NCI-H2196 treated with DMSO at 0.1 percent for 48 hours (cell line): ENCODE measurements at regions not wholly inside any gene's neighbourhood (a gene's known extent, or its start where the extent isn't known, plus 50 kb on each side); places are given as distances from the start of the nearest gene placed in this dataset.
"Not testable (repeated sequence)": the region's sequence is repeated elsewhere in the genome, so short reads cannot be mapped to it uniquely, and the experiment has no call there.

Experiments used
- DNase-seq: peaks from one replicate; lab custom pipeline; 2025; ENCODE audit not compliant: unreplicated experiment; lab: John Stamatoyannopoulos, UW

GRCh38 chr12:5096241-5096924, 52.7 kb downstream of the KCNA5 start:
- DNase-seq, result no peak

- no peak for DNase-seq
These were observed 54.1 kb downstream of the KCNA5 start for GRCh38 chr12:5097786-5098185.

- no peak for DNase-seq
These were observed 55.5 kb downstream of the KCNA5 start for GRCh38 chr12:5099136-5099535.

- no peak for DNase-seq
These were observed 55.9 kb downstream of the KCNA5 start for GRCh38 chr12:5099591-5099990.

DNA sequence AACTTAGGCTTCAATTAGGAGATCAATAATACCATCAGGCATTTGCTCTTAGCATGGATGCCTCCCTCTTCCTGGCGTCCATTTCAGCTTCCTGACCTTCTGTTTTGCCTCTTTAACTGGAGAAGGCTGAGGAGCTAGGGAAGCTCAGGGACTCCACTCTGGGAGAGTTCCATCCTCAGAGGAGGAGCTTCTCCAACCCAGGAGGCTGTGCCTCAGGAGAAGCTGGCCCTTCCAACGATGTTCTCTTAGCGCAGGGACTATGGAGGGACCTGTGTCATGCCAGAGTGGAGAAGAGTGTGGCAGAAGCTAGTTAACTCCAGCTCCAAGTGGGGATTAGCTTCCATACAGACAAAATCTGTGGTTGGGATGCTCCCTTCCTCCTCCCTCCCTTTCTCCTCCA, 58.0 kb downstream of the KCNA5 start:
- no peak for DNase-seq

DNA sequence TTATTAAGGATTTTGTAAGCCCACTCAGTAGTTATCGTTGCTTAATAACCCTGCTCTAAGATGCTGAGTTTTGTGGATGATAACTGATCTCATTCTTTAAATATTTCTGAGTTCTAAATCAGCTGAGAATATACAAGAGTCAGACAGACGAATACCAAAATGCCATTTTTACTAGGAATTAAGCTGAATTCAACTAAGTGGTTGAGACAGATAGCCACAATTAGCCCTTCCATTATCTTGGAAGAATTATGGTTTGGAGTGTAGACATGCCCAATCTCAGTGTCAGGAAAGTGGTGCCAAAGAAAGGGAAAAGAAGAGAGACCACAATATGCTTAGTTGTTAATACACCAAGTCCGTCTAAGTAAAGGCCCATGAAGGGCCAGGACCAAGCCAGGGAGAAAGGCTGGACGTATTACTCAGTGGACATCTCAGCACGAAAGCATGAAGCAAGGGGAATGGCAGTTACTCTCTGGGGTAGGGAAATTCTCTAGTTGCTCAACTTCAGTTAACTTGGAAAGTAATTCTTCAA, 58.6 kb downstream of the KCNA5 start:
- no peak for DNase-seq

DNA sequence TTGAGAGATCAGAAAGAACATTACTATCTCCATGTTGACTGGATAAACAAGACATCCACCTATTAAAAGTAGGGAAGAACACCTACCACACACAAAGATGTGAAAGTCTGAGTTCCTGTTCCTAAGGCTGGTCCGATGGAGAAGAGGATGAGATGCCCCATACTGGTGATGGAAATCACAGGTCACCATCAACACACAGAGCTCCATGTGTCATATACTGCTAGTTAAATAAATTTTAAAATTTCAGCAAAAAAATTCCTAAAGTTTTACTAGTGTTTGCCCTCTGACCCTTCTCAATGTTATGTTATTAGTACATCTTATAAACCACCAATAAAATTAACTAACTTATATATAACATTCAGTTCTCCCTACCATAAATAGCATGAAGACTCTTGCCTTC, 59.1 kb downstream of the KCNA5 start:
- DNase-seq, result no peak

- no peak for DNase-seq
These were observed 66.7 kb downstream of the KCNA5 start for GRCh38 chr12:5110345-5110744.

DNA sequence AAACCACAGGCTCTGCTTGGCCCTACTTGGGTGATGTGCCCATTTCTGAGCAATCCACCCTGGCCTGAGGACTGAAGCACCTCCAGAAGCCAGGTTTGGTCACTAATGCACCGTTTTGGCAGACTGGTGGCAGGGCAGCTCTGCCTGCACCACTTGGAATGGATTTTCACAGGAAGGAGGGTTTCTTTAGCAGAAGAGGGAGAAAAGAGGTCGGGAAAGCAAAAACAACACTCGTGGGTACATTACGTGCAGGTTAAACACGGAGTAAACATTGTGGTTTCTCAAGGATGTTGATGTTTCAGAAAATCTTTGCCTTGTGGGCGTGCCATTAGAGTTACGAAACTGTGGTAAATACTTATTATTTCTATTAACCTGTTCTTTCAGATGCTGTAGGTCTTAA, 70.8 kb downstream of the KCNA5 start:
- no peak for DNase-seq

DNA sequence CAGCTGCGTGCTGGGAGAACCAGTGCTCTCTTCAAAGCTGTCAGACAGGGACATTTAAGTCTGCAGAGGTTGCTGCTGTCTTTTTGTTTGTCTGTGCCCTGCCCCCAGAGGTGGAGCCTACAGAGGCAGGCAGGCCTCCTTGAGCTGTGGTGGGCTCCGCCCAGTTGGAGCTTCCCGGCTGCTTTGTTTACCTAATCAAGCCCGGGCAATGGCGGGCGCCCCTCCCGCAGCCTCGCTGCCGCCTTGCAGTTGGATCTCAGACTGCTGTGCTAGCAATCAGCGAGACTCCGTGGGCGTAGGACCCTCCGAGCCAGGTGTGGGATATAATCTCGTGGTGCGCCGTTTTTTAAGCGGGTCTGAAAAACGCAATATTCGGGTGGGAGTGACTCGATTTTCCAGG, 78.1 kb downstream of the KCNA5 start:
- not testable (repeated sequence) for DNase-seq

DNA sequence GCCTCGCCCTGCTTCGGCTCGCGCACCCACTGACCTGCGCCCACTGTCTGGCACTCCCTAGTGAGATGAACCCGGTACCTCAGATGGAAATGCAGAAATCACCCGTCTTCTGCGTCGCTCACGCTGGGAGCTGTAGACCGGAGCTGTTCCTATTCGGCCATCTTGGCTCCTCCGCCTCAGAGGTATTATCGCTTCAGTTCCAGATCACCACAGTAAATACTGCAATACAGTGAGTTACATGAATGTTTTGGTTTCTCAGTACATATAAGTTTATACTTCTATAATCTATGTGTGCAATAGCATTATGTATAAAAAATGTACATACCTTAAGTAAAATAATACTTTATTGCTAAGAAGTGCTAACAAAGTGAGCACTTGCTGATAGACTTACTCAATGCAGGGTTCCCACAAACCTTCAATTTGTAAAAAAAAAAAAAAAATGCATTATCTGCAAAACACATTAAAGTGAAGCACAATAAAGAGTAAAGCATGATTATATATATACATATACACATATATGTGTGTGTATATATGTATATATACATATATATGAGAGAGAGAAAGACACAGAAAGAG, 78.7 kb downstream of the KCNA5 start:
- DNase-seq, result not testable (repeated sequence)

DNA sequence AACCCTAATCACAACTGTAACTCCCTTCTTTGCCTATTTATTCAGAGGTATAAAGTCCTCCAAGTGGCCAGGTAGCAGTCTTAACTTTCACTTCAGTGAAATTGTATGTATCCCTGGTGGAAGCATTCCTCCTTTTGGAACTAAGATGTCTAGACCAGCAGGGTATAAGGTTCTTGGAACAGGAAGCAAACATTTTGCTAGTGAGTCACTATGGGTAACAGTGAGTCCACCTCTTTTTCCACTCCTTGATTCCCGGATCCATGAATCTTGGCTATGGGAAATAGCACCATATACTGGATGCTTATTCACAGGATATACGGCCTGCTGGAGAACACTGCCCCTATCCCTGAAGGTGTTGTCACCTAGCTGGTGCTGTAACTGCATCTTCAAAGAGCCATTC, 80.2 kb downstream of the KCNA5 start:
- no peak for DNase-seq

DNA sequence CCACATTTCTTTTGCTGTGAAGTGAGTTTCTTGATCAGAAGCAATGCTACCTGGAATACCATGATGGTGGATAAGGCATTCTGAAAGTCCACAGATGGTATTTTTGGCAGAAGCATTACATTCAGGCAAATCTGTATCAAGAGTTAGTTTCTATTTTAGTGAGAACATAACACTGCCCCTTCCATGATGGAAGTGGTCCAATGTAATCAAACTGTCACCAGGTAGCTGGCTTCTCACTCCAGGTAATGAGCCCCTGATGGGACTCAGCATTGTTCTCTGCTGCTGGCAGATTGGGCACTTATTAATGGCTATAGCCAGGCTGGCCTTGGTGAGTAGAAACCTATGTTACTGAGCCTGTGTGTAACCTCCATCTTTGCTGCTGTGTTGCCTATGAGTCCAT, 80.7 kb downstream of the KCNA5 start:
- DNase-seq, result no peak

DNA sequence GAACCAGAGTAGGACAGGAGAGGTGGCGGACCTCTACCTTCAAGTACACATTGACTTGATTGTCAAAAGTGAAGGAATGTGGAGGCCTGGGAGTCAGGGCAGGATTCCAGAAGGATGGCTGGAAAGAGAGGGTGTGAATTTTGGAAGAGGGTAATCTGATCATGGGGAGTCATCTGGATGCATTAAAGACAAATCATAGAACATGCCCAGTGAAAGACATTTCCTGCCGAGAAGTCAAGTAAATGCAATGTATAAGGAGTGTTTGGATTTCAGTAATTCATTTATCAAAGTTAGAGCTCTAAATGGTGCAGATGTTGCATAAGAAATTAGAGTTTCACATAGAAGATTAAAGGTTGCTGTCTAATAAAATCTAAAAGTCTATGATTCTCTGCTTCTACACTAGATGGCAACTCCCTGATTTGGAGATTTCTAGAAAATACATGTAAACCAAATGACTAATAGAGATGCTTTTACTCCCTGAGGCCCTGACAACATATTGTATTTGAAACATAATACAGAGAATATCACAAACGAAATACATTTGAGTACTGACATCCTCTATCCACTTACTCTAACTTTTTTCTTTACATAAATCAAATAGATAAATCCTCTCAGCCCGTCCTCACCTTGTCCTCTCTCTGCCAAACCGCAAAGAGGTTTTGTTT, 91.3 kb downstream of the KCNA5 start:
- no peak for DNase-seq

GRCh38 chr12:5138256-5138655, 94.6 kb downstream of the KCNA5 start:
- DNase-seq, result no peak

DNA sequence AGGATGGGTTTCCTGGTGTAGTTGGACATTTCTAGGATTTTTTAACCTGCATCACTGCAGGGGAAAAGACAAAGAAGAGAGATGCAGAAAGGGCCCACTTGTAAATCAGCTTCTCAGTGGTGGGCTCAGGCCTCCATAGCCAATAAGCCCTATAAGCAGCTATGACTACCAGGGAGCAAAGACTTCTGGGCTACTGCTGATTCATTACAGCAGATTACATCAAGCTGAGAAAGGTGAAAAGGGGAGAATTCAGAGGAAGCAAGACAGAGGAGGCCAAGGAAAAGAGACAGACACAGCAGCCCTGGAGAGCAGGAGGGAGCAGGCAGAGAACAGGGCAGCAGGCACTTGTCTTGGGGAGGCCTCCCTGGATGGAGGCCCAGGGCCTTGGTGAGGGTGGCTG, 95.2 kb downstream of the KCNA5 start:
- DNase-seq, result no peak

DNA sequence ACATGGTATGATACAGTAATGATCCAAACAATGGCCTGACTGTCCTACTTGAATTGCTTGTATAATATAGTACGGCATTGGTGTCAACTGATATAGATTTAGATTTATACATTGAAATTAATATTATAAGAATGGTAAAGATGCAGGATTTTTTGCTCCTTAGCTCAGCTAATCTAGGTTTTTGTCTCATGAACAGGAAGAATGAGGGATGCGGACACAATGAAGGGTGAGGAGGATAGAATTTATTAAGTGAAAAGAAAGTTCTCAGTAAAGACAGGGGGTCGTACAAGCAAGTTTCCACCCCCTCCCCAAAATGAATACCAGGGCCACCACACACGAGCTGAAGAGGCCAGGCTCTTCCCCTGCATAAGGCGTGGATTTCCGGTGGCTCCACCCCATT, 96.1 kb downstream of the KCNA5 start:
- no peak for DNase-seq

GRCh38 chr12:5140190-5140589, 96.5 kb downstream of the KCNA5 start:
- DNase-seq, result no peak

DNA sequence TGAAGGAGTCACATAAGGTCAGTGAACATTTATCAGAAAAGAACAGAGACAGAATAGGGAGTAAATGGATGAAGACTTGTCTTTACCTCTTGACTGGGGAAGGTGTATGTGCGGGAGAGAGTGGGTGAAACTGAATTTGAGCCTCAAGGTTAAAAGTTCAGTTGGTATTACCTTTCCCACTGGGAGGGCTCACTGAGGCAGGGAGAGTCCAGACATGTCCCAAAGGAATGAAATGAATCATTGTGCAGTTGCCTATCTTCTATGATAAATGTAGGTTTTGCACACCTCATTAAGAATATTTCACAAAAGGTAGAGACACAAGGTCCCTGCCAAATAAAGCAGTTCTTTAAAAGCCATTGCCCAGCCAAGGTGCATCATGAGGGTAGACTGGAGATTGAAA, 105.2 kb downstream of the KCNA5 start:
- no peak for DNase-seq

- DNase-seq, result no peak
These were observed 110.4 kb downstream of the KCNA5 start for GRCh38 chr12:5154091-5154490.

DNA sequence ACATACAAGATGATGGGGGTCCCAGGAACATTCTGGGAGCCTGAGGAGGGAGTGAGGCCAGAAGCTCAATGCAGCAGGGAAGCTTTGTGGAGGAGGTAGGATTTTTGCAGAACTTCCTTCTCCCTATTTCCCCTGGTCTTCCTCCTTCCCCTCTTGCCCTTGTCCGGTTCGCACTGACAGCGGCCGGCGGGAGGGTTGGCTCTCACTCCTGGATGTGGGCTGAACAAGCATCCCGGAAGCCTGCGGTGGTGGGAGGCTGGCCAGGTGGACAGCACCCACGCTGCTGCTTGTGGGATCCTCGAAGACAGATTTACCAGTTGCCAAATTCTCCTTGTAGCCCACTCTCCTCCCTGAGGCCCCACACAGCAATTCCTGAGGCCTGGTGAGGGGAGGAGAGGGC, 112.2 kb downstream of the KCNA5 start:
- no peak for DNase-seq

DNA sequence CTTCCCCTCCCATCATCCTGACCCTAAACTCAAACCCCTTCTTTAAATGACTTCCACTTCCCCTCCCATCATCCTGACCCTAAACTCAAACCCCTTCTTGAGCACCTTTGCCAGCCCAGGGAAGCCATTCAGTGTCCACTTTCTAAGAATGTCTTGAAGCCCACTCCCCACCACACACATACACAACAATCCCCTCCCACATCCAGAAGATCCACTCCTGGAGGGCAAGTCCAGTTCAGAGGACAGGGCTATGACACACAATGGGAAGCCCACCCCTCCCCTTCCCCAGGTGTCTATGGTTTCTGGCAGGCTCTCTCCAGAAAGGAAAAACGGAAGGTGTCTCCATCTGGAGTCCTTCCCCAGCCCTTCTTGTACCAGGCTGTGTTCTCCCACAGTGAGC, 117.1 kb downstream of the KCNA5 start:
- DNase-seq, result no peak
